KMS-11 (cell line): ENCODE measurements at regions not wholly inside any gene's neighbourhood (a gene's known extent, or its start where the extent isn't known, plus 50 kb on each side); places are given as distances from the start of the nearest gene placed in this dataset.

Source experiments
- H2AFZ ChIP-seq: fragments of 200-600 bp; sonication (generic); 2 replicates; pipeline ENCODE4 v1.6.1; 2016; ENCODE audit warnings: antibody characterized with exemption, mixed run types, low read depth
- H3K27ac ChIP-seq: fragments of 200-600 bp; sonication (generic); 2 replicates; pipeline ENCODE4 v1.6.1; 2016; ENCODE audit warnings: mild to moderate bottlenecking, mixed run types
- H3K27me3 ChIP-seq: fragments of 200-600 bp; sonication (generic); 2 replicates; pipeline ENCODE4 v1.6.1; 2017; ENCODE audit warnings: mild to moderate bottlenecking, low read depth, mixed run types, moderate library complexity; ENCODE audit not compliant: insufficient read depth
- H3K36me3 ChIP-seq: fragments of 200-600 bp; sonication (generic); 2 replicates; pipeline ENCODE4 v1.6.1; 2017; ENCODE audit warnings: mild to moderate bottlenecking, mixed run types; ENCODE audit not compliant: insufficient read depth
- H3K4me1 ChIP-seq: fragments of 200-600 bp; sonication (generic); 2 replicates; pipeline ENCODE4 v1.6.1; 2016; ENCODE audit warnings: mild to moderate bottlenecking, low read depth, mixed run types; ENCODE audit not compliant: poor library complexity, severe bottlenecking
- H3K4me2 ChIP-seq: fragments of 200-600 bp; sonication (generic); 2 replicates; pipeline ENCODE4 v1.7.0; 2016; ENCODE audit warnings: mild to moderate bottlenecking, mixed run types
- H3K4me3 ChIP-seq: fragments of 200-600 bp; sonication (generic); IDR thresholded peaks from 2 replicates; pipeline ENCODE4 v1.6.1; 2017; ENCODE audit warnings: low read depth, low read length, mixed read lengths; ENCODE audit not compliant: insufficient read depth
- H3K79me2 ChIP-seq: fragments of 200-600 bp; sonication (generic); 2 replicates; pipeline ENCODE4 v1.6.1; 2016; ENCODE audit warnings: low read depth, mixed run types; ENCODE audit not compliant: insufficient read depth
- H3K9ac ChIP-seq: fragments of 200-600 bp; sonication (generic); 2 replicates; pipeline ENCODE4 v1.6.1; 2016; ENCODE audit warnings: mild to moderate bottlenecking, mixed run types
- H4K20me1 ChIP-seq: fragments of 200-600 bp; sonication (generic); 2 replicates; pipeline ENCODE4 v1.6.1; 2016; ENCODE audit warnings: mild to moderate bottlenecking, mixed run types; ENCODE audit not compliant: insufficient read depth
- TF ChIP-seq, protein P1 (sequence below): fragments of 200-600 bp; sonication (generic); conservative IDR thresholded peaks from 2 replicates; pipeline ENCODE4 v1.6.1; 2017; ENCODE audit warnings: low read depth, mild to moderate bottlenecking, antibody characterized with exemption, low read length, moderate library complexity, mixed read lengths

- no peaks in the 10 kb centered on the region for H4K20me1 ChIP-seq
- TF ChIP-seq, protein P1, sequence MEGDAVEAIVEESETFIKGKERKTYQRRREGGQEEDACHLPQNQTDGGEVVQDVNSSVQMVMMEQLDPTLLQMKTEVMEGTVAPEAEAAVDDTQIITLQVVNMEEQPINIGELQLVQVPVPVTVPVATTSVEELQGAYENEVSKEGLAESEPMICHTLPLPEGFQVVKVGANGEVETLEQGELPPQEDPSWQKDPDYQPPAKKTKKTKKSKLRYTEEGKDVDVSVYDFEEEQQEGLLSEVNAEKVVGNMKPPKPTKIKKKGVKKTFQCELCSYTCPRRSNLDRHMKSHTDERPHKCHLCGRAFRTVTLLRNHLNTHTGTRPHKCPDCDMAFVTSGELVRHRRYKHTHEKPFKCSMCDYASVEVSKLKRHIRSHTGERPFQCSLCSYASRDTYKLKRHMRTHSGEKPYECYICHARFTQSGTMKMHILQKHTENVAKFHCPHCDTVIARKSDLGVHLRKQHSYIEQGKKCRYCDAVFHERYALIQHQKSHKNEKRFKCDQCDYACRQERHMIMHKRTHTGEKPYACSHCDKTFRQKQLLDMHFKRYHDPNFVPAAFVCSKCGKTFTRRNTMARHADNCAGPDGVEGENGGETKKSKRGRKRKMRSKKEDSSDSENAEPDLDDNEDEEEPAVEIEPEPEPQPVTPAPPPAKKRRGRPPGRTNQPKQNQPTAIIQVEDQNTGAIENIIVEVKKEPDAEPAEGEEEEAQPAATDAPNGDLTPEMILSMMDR, result no peak
- no peaks in the 10 kb centered on the region for H3K4me1 ChIP-seq
- H3K27me3 ChIP-seq, result no peaks in the 10 kb centered on the region
- H3K27ac ChIP-seq, result no peak overlapping the region
- H3K79me2 ChIP-seq, result no peaks in the 10 kb centered on the region
- H3K4me3 ChIP-seq, result no peak overlapping the region
- H3K4me2 ChIP-seq, result no peak overlapping the region
- H3K36me3 ChIP-seq, result no peaks in the 10 kb centered on the region
- no peak overlapping the region for H2AFZ ChIP-seq
- no peak overlapping the region for H3K9ac ChIP-seq
Observed at GRCh38 chr9:90986161-90986560, 184.5 kb downstream of the SYK start.

- Histone ChIP-seq H2AFZ (no peak overlapping the region), H3K9ac (no peak overlapping the region), H3K4me2 (no peak overlapping the region), H3K4me3 (no peak overlapping the region), H3K27me3 (no peaks in the 10 kb centered on the region), H3K4me1 (peaks cover 7% of the 10 kb centered on the region), H4K20me1 (no peaks in the 10 kb centered on the region), H3K27ac (no peak overlapping the region), H3K36me3 (no peaks in the 10 kb centered on the region), H3K79me2 (no peaks in the 10 kb centered on the region)
- TF ChIP-seq, protein P1, result no peak
Observed at GRCh38 chr9:90987566-90987965, 185.9 kb downstream of the SYK start.

DNA sequence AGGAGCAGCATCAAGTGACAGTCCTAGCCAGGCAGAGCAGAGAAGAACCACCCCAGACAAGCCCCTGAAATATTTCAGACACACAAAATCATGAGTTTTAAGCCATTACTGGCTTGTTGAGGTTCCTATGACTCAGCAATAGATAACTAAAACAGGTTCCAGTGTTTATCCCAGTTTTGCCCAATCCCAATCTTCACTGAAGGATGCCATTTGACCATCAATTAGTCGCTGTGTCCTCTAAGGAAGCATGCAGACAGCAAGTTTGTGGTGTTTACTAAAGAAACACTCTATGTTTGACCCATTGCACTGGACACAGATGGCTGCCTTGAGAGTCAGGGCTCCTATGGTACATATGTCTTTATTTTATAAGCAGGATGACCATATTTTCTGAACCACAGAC lies 186.7 kb downstream of the SYK start:
- Histone ChIP-seq H3K27me3 (no peaks in the 10 kb centered on the region), H2AFZ (no peak overlapping the region), H3K27ac (no peak overlapping the region), H3K36me3 (no peaks in the 10 kb centered on the region), H3K4me3 (no peak overlapping the region), H3K9ac (no peak overlapping the region), H3K4me2 (no peak overlapping the region), H3K4me1 (peaks cover 7% of the 10 kb centered on the region), H4K20me1 (no peaks in the 10 kb centered on the region), H3K79me2 (no peaks in the 10 kb centered on the region)
- TF ChIP-seq, protein P1, result no peak

GRCh38 chr9:90991953-90992352 lies 190.3 kb downstream of the SYK start:
- H2AFZ ChIP-seq, result no peak overlapping the region
- no peaks in the 10 kb centered on the region for H4K20me1 ChIP-seq
- no peaks in the 10 kb centered on the region for H3K36me3 ChIP-seq
- H3K79me2 ChIP-seq, result no peaks in the 10 kb centered on the region
- no peak overlapping the region for H3K9ac ChIP-seq
- no peak overlapping the region for H3K4me2 ChIP-seq
- H3K27ac ChIP-seq, result no peak overlapping the region
- TF ChIP-seq, protein P1, result no peak
- no peak overlapping the region for H3K4me3 ChIP-seq
- peaks cover 10% of the 10 kb centered on the region for H3K4me1 ChIP-seq
- H3K27me3 ChIP-seq, result no peaks in the 10 kb centered on the region
